Esophagus (tissue), 2 donors: ENCODE measurements at regions not wholly inside any gene's neighbourhood (a gene's known extent, or its start where the extent isn't known, plus 50 kb on each side); places are given as distances from the start of the nearest gene placed in this dataset.
A peak's percentile ranks its signal among the peaks of the same experiment; 100 is the strongest.
"Not testable (repeated sequence)": the region's sequence is repeated elsewhere in the genome, so short reads cannot be mapped to it uniquely, and the experiment has no call there.

Experiments used
- H3K27ac ChIP-seq, 2 donors: one replicate each; pipeline ENCODE4 v1.5.1; 2013; ENCODE audit warnings: low read depth in 2 of 2, mild to moderate bottlenecking in 2 of 2, inconsistent platforms in 1 of 2, low read length in 1 of 2, moderate library complexity in 1 of 2
- H3K27me3 ChIP-seq, 2 donors: one replicate each; pipeline ENCODE4 v1.6.1; 2013; ENCODE audit warnings: low read length in 2 of 2, control low read depth in 1 of 2, mild to moderate bottlenecking in 1 of 2; ENCODE audit not compliant: insufficient read depth in 2 of 2, control insufficient read depth in 1 of 2
- H3K36me3 ChIP-seq, 2 donors: one replicate each; pipeline ENCODE4 v1.6.1; 2013; ENCODE audit warnings: low read length in 1 of 2; ENCODE audit not compliant: control insufficient read depth in 2 of 2, insufficient read depth in 2 of 2
- H3K4me1 ChIP-seq, 2 donors: one replicate each; pipeline ENCODE4 v1.6.1; 2013; ENCODE audit warnings: low read length in 1 of 2; ENCODE audit not compliant: control insufficient read depth in 2 of 2, insufficient read depth in 2 of 2
- H3K4me3 ChIP-seq, 2 donors: one replicate each; pipeline ENCODE4 v1.5.1; 2013; ENCODE audit warnings: low read length in 2 of 2, mild to moderate bottlenecking in 2 of 2, low read depth in 1 of 2, moderate library complexity in 1 of 2
- H3K9me3 ChIP-seq, 2 donors: one replicate each; pipeline ENCODE4 v1.6.1; 2013; ENCODE audit warnings: mild to moderate bottlenecking in 2 of 2, low read depth in 1 of 2, low read length in 1 of 2, moderate library complexity in 1 of 2; ENCODE audit not compliant: control insufficient read depth in 2 of 2, insufficient read depth in 1 of 2
- WGBS, 2 donors: extraction: QIAGEN DNeasy Blood & Tissue Kit; methylation state at CpG; one replicate each; pipeline ENCODE4 v1.1.7; 2013; 5-methylcytosine and 5-hydroxymethylcytosine counted together
- donor health status: healthy with polysubstance abuse.
- donor health status: Bipolar disorder and iron deficiency.

DNA sequence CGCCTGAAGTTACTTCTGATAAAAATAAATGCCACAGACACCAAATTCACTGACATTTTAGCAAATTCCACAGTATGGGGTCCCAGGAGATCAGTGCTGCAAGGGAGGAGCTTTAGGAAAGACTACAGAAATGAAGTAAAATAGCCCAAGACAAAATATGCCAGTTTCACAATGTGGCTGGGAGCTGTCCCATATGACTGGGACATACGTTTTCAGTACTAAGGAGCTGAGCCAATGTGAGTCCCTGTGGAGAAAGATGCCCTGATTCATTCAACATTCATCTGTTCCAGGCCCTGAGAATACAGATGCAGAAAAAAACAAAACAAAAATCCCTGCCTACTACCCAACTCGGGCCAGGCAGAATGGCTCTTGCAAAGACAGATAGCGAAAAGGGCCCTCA lies 63.4 kb upstream of the FAM174B start:
- Histone ChIP-seq H3K36me3 (no peaks in the 10 kb centered on the region), H3K27me3 (no peaks in the 10 kb centered on the region), H3K4me1 (no peaks in the 10 kb centered on the region), H3K27ac (no peak overlapping the region), H3K9me3 (peaks cover 0 to 5% of the 10 kb centered on the region in 2 donors), H3K4me3 (no peak overlapping the region)
- 81 to 84% methylated on average over 4 of the region's 4 CpGs for WGBS, 2 donors

- Histone ChIP-seq H3K36me3 (no peaks in the 10 kb centered on the region), H3K9me3 (no peaks in the 10 kb centered on the region), H3K27ac (no peak overlapping the region), H3K27me3 (no peaks in the 10 kb centered on the region), H3K4me3 (no peak overlapping the region), H3K4me1 (no peaks in the 10 kb centered on the region)
- WGBS, 2 donors = 76 to 77% methylated on average over 2 of the region's 2 CpGs
These were observed 68.6 kb upstream of the FAM174B start for GRCh38 chr15:92724144-92724543.

GRCh38 chr15:92725171-92725570 lies 69.6 kb upstream of the FAM174B start:
- WGBS, 2 donors = 65 to 85% methylated on average over 2 of the region's 2 CpGs
- Histone ChIP-seq H3K9me3 (no peaks in the 10 kb centered on the region), H3K27ac (no peak overlapping the region), H3K4me1 (no peaks in the 10 kb centered on the region), H3K36me3 (no peaks in the 10 kb centered on the region), H3K4me3 (no peak overlapping the region), H3K27me3 (no peaks in the 10 kb centered on the region)

DNA sequence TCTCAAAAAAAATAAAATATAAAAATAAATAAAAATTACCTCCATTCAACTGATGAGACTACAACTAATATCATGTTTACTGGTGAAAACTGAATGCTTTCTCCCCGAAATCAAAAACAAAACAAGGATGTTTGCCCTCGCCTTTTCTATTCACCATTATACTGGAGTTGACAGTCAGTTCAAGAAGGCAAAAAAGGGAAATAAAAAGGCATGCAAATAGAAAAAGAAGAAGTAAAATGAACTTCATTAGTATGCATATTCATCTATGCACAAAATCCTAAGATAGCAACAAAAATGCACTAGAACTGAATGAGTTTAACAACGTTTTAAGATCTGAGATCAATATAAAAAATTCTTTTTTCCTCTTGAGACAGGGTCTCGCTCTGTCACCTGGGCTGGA lies 72.7 kb upstream of the FAM174B start:
- Histone ChIP-seq H3K9me3 (no peaks in the 10 kb centered on the region), H3K4me1 (no peaks in the 10 kb centered on the region), H3K27me3 (no peaks in the 10 kb centered on the region), H3K4me3 (no peak overlapping the region), H3K36me3 (no peaks in the 10 kb centered on the region), H3K27ac (no peak overlapping the region)
- WGBS, 2 donors = 84 to 85% methylated on average over 4 of the region's 4 CpGs

DNA sequence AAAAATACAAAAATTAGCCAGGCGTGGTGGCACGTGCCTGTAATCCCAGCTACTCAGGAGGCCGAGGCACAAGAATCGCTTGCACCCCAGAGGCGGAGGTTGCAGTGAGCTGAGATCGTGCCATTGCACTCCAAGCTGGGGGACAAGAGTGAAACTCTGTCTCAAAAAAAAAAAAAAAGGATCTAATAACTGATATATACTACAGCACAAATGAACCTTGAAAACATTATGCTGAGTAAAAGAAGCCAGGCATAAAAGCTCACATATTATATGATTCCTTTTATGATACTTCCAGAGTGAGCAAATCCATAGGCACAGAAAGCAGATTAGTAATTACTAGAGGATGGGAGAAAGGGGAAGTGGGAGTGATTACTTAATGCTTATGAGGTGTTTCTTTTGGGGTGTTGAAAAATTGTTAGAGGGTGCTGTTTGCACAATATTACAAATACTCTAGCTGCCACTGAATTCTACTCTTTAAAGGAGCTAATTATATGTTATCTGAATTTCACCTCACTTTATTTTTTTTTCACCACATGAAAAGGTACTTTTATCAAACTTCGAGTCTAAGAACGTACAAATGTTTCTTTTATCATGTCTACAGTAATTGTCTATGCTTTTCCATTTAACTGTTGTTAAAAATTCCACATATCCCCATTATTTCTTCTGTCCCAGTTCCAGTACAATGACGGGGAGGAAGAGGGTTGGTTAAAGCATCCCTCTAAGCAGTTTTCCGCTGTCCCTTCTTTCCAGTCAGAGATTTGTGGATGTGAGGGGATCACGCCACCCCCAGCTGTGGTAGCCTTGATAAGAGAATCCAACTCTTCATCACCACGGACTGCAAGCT lies 77.7 kb upstream of the FAM174B start:
- H3K4me3 ChIP-seq = peak overlapping the region; percentile 47 to 59
- peak overlapping the region in 1 of 2 donors; percentile 64 for H3K27ac ChIP-seq
- no peaks in the 10 kb centered on the region for H3K36me3 ChIP-seq
- H3K27me3 ChIP-seq = no peaks in the 10 kb centered on the region
- WGBS, 2 donors = 66 to 67% methylated on average over 12 of the region's 12 CpGs
- no peaks in the 10 kb centered on the region for H3K9me3 ChIP-seq
- peaks cover 0 to 3% of the 10 kb centered on the region in 2 donors for H3K4me1 ChIP-seq

DNA sequence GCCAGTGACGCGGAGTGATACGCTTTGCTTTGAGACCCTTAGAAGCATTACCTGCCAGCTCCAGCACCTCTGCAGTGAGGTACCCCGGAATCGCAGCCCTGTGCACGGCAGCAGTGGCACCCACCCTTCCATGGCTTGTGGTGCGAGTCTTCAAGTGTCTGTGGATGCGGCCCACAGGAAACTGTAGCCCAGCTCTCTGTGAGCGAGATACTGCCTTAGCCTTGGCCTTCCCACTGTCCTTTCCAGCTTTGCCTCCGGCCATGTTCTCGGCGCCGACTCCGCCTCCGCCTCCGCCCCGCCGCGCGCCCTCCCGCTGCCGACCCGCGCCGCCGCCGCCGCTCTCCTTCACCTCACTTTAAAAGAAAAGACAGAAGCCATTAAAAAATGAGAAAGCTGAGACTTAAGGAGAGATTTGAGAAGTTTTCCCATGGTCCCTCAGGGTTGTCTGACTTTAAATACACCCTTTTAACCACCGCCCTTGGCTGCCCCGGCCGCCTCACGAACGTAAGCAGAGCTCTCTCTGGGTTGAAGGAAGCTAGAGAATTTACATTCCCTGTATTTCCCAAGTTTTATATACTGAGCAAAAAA lies 78.5 kb upstream of the FAM174B start:
- Histone ChIP-seq H3K36me3 (no peaks in the 10 kb centered on the region), H3K4me3 (peak overlapping the region; percentile 47 to 59), H3K9me3 (no peaks in the 10 kb centered on the region), H3K27me3 (no peaks in the 10 kb centered on the region), H3K4me1 (peaks cover 0 to 3% of the 10 kb centered on the region in 2 donors), H3K27ac (peak overlapping the region; percentile 4 to 64)
- 6 to 12% methylated on average over 24 to 33 of the region's 33 CpGs for WGBS, 2 donors

GRCh38 chr15:92739246-92739645 lies 83.7 kb upstream of the FAM174B start:
- H3K4me1 ChIP-seq, H3K27ac ChIP-seq: not testable (repeated sequence)
- 89 to 95% methylated on average over 4 of the region's 4 CpGs for WGBS, 2 donors

DNA sequence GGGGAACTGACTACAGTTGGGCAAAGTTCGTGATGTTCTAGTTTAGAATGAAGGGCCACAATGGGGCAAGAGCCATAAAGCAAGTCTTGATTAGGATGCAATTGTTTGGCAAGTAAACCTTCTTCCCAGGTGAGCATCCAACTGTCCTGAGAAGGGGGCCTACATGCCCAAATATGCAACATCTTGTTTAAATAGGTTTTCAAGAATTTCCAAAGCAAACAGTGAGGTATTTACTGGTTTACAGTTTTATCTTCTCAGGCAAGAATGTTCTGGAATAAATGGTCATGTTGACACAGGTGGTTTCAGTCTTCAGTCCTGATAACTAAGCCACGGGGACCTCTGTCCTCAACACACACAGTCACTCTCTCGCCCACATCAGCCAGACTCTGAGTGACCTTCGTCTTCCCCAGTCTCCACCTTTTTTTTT lies 90.3 kb upstream of the FAM174B start:
- H3K4me3 ChIP-seq = no peak overlapping the region
- H3K27ac ChIP-seq = no peak overlapping the region
- no peaks in the 10 kb centered on the region for H3K36me3 ChIP-seq
- H3K27me3 ChIP-seq = no peaks in the 10 kb centered on the region
- no peaks in the 10 kb centered on the region for H3K4me1 ChIP-seq
- no peaks in the 10 kb centered on the region for H3K9me3 ChIP-seq
- 68 to 88% methylated on average over 4 of the region's 4 CpGs for WGBS, 2 donors

More at GRCh38 chr15:92739246-92739645, 83.7 kb upstream of the FAM174B start:
- not testable (repeated sequence) for H3K27me3 ChIP-seq, H3K4me3 ChIP-seq, H3K36me3 ChIP-seq, H3K9me3 ChIP-seq

DNA sequence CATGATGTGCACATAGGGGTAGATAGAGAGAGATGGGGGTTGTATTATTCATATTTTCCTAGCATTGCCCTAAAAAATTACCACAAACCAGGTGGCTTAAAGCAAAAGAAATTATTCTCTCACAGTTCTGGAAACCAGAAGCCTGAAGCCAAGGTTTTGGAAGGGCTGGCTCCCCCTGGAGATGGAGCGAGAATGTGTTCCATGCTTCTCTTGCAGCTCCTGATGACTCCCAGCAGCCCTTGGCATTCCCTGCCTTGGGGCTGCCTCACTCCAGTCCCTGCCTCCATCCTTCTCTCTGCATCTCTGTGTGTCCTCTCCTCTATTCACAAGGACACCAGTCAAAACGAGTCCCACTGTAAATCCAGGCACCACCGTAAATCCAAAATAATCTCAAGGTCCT lies 91.5 kb upstream of the FAM174B start:
- 92 to 93% methylated on average over 3 of the region's 3 CpGs for WGBS, 2 donors
- no peaks in the 10 kb centered on the region for H3K27me3 ChIP-seq
- H3K4me1 ChIP-seq = no peaks in the 10 kb centered on the region
- no peak overlapping the region for H3K27ac ChIP-seq
- no peaks in the 10 kb centered on the region for H3K36me3 ChIP-seq
- H3K9me3 ChIP-seq = no peaks in the 10 kb centered on the region
- H3K4me3 ChIP-seq = no peak overlapping the region

- no peaks in the 10 kb centered on the region for H3K4me1 ChIP-seq
- 75 to 95% methylated on average over 4 of the region's 4 CpGs for WGBS, 2 donors
- no peaks in the 10 kb centered on the region for H3K36me3 ChIP-seq
These were observed 93.6 kb upstream of the FAM174B start for GRCh38 chr15:92749216-92749615.

More at GRCh38 chr15:92749216-92749615, 93.6 kb upstream of the FAM174B start:
- Histone ChIP-seq H3K27me3 (no peaks in the 10 kb centered on the region), H3K4me3 (no peak overlapping the region), H3K9me3 (no peaks in the 10 kb centered on the region), H3K27ac (no peak overlapping the region)
